ENCODE measurements at regions not wholly inside any gene's neighbourhood (a gene's known extent, or its start where the extent isn't known, plus 50 kb on each side); places are given as distances from the start of the nearest gene placed in this dataset. TPM values are rescaled to one million over a fixed set of nuclear protein-coding genes. Genes with fewer than 3 reads are reported as not detected.

Small RNA genes in the stretch of these regions (small RNA-seq; reads per million reads assigned to genes)
- gene RNA5SP234 (ENCODE audit: low replicate concordance) = not detected
- gene RNU6-849P (ENCODE audit: low replicate concordance) = not detected

All from tongue (tissue), 1 donor.